ENCODE measurements at regions not wholly inside any gene's neighbourhood (a gene's known extent, or its start where the extent isn't known, plus 50 kb on each side); places are given as distances from the start of the nearest gene placed in this dataset.

GRCh38 chr2:235141411-235142128, 189.8 kb downstream of the SH3BP4 start:
- DNase-seq, result no peak

GRCh38 chr2:235142601-235143000, 190.8 kb downstream of the SH3BP4 start:
- no peak for DNase-seq

- no peak for DNase-seq
These were observed 192.0 kb downstream of the SH3BP4 start for GRCh38 chr2:235143789-235144188.

GRCh38 chr2:235144291-235144690, 192.5 kb downstream of the SH3BP4 start:
- no peak for DNase-seq

- no peak for DNase-seq
These were observed 194.4 kb downstream of the SH3BP4 start for GRCh38 chr2:235146206-235146605.

GRCh38 chr2:235146871-235147565, 195.2 kb downstream of the SH3BP4 start:
- DNase-seq, result no peak

GRCh38 chr2:235148201-235149170, 196.7 kb downstream of the SH3BP4 start:
- DNase-seq, result no peak

- DNase-seq, result peak in 10 of 14 donors; percentile 12 to 68 (median 58)
These were observed 197.4 kb downstream of the SH3BP4 start for GRCh38 chr2:235149240-235149659.

GRCh38 chr2:235149736-235150135, 197.9 kb downstream of the SH3BP4 start:
- peak in 1 of 14 donors; percentile 56 for DNase-seq

- DNase-seq, result no peak
These were observed 199.3 kb downstream of the SH3BP4 start for GRCh38 chr2:235151152-235151551.

- DNase-seq, result no peak
These were observed 203.3 kb downstream of the SH3BP4 start for GRCh38 chr2:235155163-235155562.

GRCh38 chr2:235156055-235156454, 204.2 kb downstream of the SH3BP4 start:
- DNase-seq, result no peak

GRCh38 chr2:235157746-235158482, 206.1 kb downstream of the SH3BP4 start:
- DNase-seq, result no peak

GRCh38 chr2:235160281-235160810, 208.5 kb downstream of the SH3BP4 start:
- DNase-seq, result no peak

GRCh38 chr2:235161565-235161964, 209.7 kb downstream of the SH3BP4 start:
- DNase-seq, result no peak

GRCh38 chr2:235162082-235162836, 210.4 kb downstream of the SH3BP4 start:
- no peak for DNase-seq

- peak in 1 of 14 donors; percentile 18 for DNase-seq
These were observed 211.0 kb downstream of the SH3BP4 start for GRCh38 chr2:235162837-235163197.

GRCh38 chr2:235165136-235165535, 213.3 kb downstream of the SH3BP4 start:
- no peak for DNase-seq

GRCh38 chr2:235165631-235166030, 213.8 kb downstream of the SH3BP4 start:
- DNase-seq, result no peak

- DNase-seq, result no peak
These were observed 216.6 kb downstream of the SH3BP4 start for GRCh38 chr2:235168174-235168979.

Data from C1 segment of cervical spinal cord (tissue), 14 donors.